SU-DHL-6 (cell line): ENCODE measurements at regions not wholly inside any gene's neighbourhood (a gene's known extent, or its start where the extent isn't known, plus 50 kb on each side); places are given as distances from the start of the nearest gene placed in this dataset.

ENCODE experiments used
- H2AFZ ChIP-seq: fragments of 200-600 bp; sonication (generic); 2 replicates; pipeline ENCODE4 v1.6.1; 2014; ENCODE audit warnings: low read depth, mild to moderate bottlenecking, moderate library complexity, mixed read lengths, antibody characterized with exemption, low read length; ENCODE audit not compliant: severe bottlenecking
- H3F3A ChIP-seq: fragments of 200-600 bp; shearing (Covaris generic); 2 replicates; pipeline ENCODE4 v1.6.0; 2016; ENCODE audit warnings: antibody characterized with exemption, mild to moderate bottlenecking; ENCODE audit not compliant: insufficient read depth
- H3K27ac ChIP-seq: fragments of 200-600 bp; sonication (generic); 2 replicates; pipeline ENCODE4 v1.5.1; 2016; ENCODE audit warnings: low read depth, mild to moderate bottlenecking, low read length, moderate library complexity, mixed read lengths
- H3K27me3 ChIP-seq: fragments of 200-600 bp; sonication (generic), shearing (Covaris generic); 2 replicates; pipeline ENCODE4 v1.6.0; 2014; ENCODE audit warnings: mild to moderate bottlenecking, low read length
- H3K36me3 ChIP-seq: fragments of 200-600 bp; sonication (generic); 2 replicates; pipeline ENCODE4 v1.6.1; 2014; ENCODE audit warnings: mild to moderate bottlenecking, low read length, mixed read lengths
- H3K4me2 ChIP-seq: fragments of 300-600, 200-600 bp; shearing (Covaris generic), sonication (generic); 2 replicates; pipeline ENCODE4 v1.6.0; 2014; ENCODE audit warnings: low read length, low read depth, mild to moderate bottlenecking; ENCODE audit not compliant: poor library complexity, severe bottlenecking
- H3K4me3 ChIP-seq: fragments of 200-600 bp; sonication (generic); 2 replicates; pipeline ENCODE4 v1.5.1; 2014; ENCODE audit warnings: antibody characterized with exemption, low read length, mild to moderate bottlenecking, mixed read lengths; ENCODE audit not compliant: insufficient read depth, poor library complexity, severe bottlenecking
- H3K79me2 ChIP-seq: fragments of 200-600 bp; sonication (generic); 2 replicates; pipeline ENCODE4 v1.6.1; 2014; ENCODE audit warnings: mild to moderate bottlenecking, low read length, moderate library complexity; ENCODE audit not compliant: insufficient read depth
- H3K9ac ChIP-seq: fragments of 200-600 bp; sonication (generic); 2 replicates; pipeline ENCODE4 v1.7.0; 2014; ENCODE audit warnings: mild to moderate bottlenecking, low read length
- H3K9me2 ChIP-seq: fragments of 200-600 bp; sonication (generic); replicated peaks from 2 replicates; pipeline ENCODE4 v1.6.1; 2014; ENCODE audit warnings: low read length; ENCODE audit not compliant: insufficient read depth
- H3K9me3 ChIP-seq: fragments of 200-600 bp; sonication (generic); 2 replicates; pipeline ENCODE4 v1.6.1; 2014; ENCODE audit warnings: low read length, mixed read lengths; ENCODE audit not compliant: insufficient read depth
- H4K20me1 ChIP-seq: fragments of 200-600 bp; sonication (generic); 2 replicates; pipeline ENCODE4 v1.6.1; 2014; ENCODE audit warnings: low read depth, mild to moderate bottlenecking, antibody characterized with exemption, low read length, moderate library complexity, mixed read lengths
- EZH2phosphoT487 ChIP-seq: fragments of 200-600 bp; sonication (generic), shearing (Covaris generic); conservative IDR thresholded peaks from 2 replicates; pipeline ENCODE4 v1.6.1; 2018; ENCODE audit warnings: mild to moderate bottlenecking, antibody characterized with exemption, low read length, moderate library complexity, mixed read lengths
- TF ChIP-seq, protein P1 (sequence below): fragments of 200-600 bp; sonication (generic); IDR thresholded peaks from one replicate; pipeline ENCODE4 v1.5.1; 2017; ENCODE audit warnings: antibody characterized with exemption, mild to moderate bottlenecking, low read length, moderate library complexity; ENCODE audit not compliant: insufficient read depth, poor library complexity, severe bottlenecking

DNA sequence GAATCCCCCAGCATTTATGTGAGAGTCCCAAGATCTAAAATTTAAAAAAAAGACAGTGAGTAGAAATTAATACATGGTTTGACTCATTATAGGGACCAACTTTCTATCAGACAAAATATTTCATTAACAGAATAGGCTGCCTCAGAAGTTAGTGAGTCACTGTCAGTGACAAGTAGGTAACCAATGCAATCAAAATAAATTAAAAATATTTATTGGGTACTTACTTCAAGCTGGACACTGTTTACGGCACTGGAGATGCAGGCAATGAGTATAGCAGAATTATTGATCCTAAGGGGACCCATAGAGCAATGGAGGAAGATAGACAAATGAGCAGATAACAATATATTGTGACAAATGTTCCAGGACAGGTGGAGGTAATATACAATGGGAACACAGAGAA, 135.6 kb upstream of the BCL6 start:
- no peaks in the 10 kb centered on the region for H3K36me3 ChIP-seq
- H3K9me2 ChIP-seq: no peaks in the 10 kb centered on the region
- H2AFZ ChIP-seq: no peak overlapping the region
- H3K9me3 ChIP-seq: no peaks in the 10 kb centered on the region
- TF ChIP-seq, protein P1, sequence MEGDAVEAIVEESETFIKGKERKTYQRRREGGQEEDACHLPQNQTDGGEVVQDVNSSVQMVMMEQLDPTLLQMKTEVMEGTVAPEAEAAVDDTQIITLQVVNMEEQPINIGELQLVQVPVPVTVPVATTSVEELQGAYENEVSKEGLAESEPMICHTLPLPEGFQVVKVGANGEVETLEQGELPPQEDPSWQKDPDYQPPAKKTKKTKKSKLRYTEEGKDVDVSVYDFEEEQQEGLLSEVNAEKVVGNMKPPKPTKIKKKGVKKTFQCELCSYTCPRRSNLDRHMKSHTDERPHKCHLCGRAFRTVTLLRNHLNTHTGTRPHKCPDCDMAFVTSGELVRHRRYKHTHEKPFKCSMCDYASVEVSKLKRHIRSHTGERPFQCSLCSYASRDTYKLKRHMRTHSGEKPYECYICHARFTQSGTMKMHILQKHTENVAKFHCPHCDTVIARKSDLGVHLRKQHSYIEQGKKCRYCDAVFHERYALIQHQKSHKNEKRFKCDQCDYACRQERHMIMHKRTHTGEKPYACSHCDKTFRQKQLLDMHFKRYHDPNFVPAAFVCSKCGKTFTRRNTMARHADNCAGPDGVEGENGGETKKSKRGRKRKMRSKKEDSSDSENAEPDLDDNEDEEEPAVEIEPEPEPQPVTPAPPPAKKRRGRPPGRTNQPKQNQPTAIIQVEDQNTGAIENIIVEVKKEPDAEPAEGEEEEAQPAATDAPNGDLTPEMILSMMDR: no peak
- TF ChIP-seq EZH2phosphoT487: no peak
- H3K4me3 ChIP-seq: no peak overlapping the region
- no peaks in the 10 kb centered on the region for H3F3A ChIP-seq
- H3K27me3 ChIP-seq: no peaks in the 10 kb centered on the region
- no peak overlapping the region for H3K9ac ChIP-seq
- no peak overlapping the region for H3K4me2 ChIP-seq
- H4K20me1 ChIP-seq: no peaks in the 10 kb centered on the region
- H3K27ac ChIP-seq: no peak overlapping the region
- H3K79me2 ChIP-seq: no peaks in the 10 kb centered on the region

DNA sequence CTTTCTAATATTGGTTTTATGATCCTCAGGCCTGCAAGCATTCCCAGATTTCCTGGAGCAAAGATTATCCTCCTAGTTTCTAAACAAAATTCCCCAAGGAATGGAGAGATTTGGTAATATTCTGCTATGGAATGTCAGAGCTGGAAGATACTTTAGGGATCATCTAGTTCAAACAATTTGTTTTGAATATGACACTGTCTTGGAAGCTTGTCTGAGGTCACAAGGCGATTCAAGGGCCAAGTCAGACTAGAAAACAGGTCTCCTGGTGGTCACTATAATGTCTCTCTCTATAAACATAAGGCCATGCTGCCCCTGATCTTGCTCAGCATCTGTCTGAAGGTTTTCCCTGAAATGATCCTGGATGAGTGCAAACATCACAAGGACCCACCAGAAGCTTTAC, 143.4 kb upstream of the BCL6 start:
- no peak overlapping the region for H2AFZ ChIP-seq
- H3K4me3 ChIP-seq: no peak overlapping the region
- no peaks in the 10 kb centered on the region for H3K36me3 ChIP-seq
- no peaks in the 10 kb centered on the region for H4K20me1 ChIP-seq
- no peaks in the 10 kb centered on the region for H3K9me2 ChIP-seq
- H3K27ac ChIP-seq: no peak overlapping the region
- H3K9me3 ChIP-seq: no peaks in the 10 kb centered on the region
- H3K79me2 ChIP-seq: no peaks in the 10 kb centered on the region
- H3F3A ChIP-seq: no peaks in the 10 kb centered on the region
- TF ChIP-seq, protein P1: no peak
- no peak for TF ChIP-seq EZH2phosphoT487
- no peaks in the 10 kb centered on the region for H3K27me3 ChIP-seq
- no peak overlapping the region for H3K9ac ChIP-seq
- no peak overlapping the region for H3K4me2 ChIP-seq

DNA sequence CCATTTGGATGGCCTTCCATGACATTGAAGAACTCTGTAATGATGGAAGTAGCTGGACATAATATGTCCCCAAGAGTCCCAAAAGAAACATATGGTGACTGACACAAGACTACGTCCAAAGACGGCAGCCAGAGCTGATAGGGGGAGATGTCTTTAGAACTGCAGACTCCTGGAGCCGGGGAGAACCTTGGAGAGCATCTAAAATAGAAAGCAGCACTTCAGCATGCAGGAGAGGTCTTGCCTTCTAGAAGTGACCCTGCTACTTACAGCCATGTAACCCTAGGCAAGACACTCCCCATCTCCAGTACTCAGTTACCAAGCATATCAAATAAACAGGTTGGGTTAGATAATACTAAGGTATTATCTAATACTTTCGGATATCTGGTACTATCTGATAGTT, 143.8 kb upstream of the BCL6 start:
- no peak overlapping the region for H3K9ac ChIP-seq
- H3K9me3 ChIP-seq: no peaks in the 10 kb centered on the region
- H3F3A ChIP-seq: no peaks in the 10 kb centered on the region
- no peak overlapping the region for H3K4me3 ChIP-seq
- H3K36me3 ChIP-seq: no peaks in the 10 kb centered on the region
- no peaks in the 10 kb centered on the region for H3K9me2 ChIP-seq
- H3K27me3 ChIP-seq: no peaks in the 10 kb centered on the region
- H3K27ac ChIP-seq: no peak overlapping the region
- no peaks in the 10 kb centered on the region for H4K20me1 ChIP-seq
- no peaks in the 10 kb centered on the region for H3K79me2 ChIP-seq
- no peak for TF ChIP-seq EZH2phosphoT487
- TF ChIP-seq, protein P1: no peak
- H2AFZ ChIP-seq: no peak overlapping the region
- H3K4me2 ChIP-seq: no peak overlapping the region
